Stimulated activated naive CD8-positive, alpha-beta T cell treated with anti-CD3 and anti-CD28 coated beads, Interleukin-15, amount 100 ng/mL, for 72 hours (primary cell): ENCODE measurements at regions not wholly inside any gene's neighbourhood (a gene's known extent, or its start where the extent isn't known, plus 50 kb on each side); places are given as distances from the start of the nearest gene placed in this dataset.
"Not testable (repeated sequence)": the region's sequence is repeated elsewhere in the genome, so short reads cannot be mapped to it uniquely, and the experiment has no call there.

Experiments used
- ATAC-seq: fragments of 150-1000 bp; cut with Tn5 transposase; 2 replicates; pipeline ENCODE4 v1.10.0; 2021; ENCODE audit warnings: mild to moderate bottlenecking, moderate library complexity
- DNase-seq, 2 donors: peaks; one replicate each; pipeline ENCODE4 v3.0.0; 2021 to 2022
- H3K27ac Mint-ChIP-seq, 2 donors: one replicate each; pipeline ENCODE4 v1.8.0; 2022; ENCODE audit warnings: mild to moderate bottlenecking in 2 of 2, mixed read lengths in 2 of 2, moderate library complexity in 2 of 2
- H3K27me3 Mint-ChIP-seq: one replicate; pipeline ENCODE4 v1.8.0; 2022; ENCODE audit warnings: mixed read lengths
- H3K4me1 Mint-ChIP-seq: one replicate; pipeline ENCODE4 v1.8.0; 2022; ENCODE audit warnings: mild to moderate bottlenecking, mixed read lengths
- H3K4me3 Mint-ChIP-seq, 2 donors: one replicate each; pipeline ENCODE4 v1.8.0; 2022; ENCODE audit warnings: mild to moderate bottlenecking in 2 of 2, mixed read lengths in 2 of 2, moderate library complexity in 1 of 2
- H3K9me3 Mint-ChIP-seq, 2 donors: one replicate each; pipeline ENCODE4 v1.8.0; 2022; ENCODE audit warnings: mixed read lengths in 2 of 2

GRCh38 chr2:192500550-192501200 is 305.9 kb upstream of the TMEFF2 start:
- Mint-ChIP-seq H3K27me3 (no peaks in the 10 kb centered on the region), H3K27ac (no peak overlapping the region), H3K9me3 (peaks cover 0 to 2% of the 10 kb centered on the region in 2 donors), H3K4me1 (peaks cover 5% of the 10 kb centered on the region), H3K4me3 (no peak overlapping the region)
- DNase-seq (peak; percentile 18 to 24), ATAC-seq (peak; percentile 92)

- Mint-ChIP-seq H3K4me3 (no peak overlapping the region), H3K27ac (no peak overlapping the region), H3K27me3 (no peaks in the 10 kb centered on the region), H3K4me1 (peaks cover 5% of the 10 kb centered on the region), H3K9me3 (peaks cover 0 to 4% of the 10 kb centered on the region in 2 donors)
- no peak for DNase-seq
- no peak for ATAC-seq
These were observed 304.7 kb upstream of the TMEFF2 start for GRCh38 chr2:192499476-192499875.

GRCh38 chr2:192498747-192499146 is 304.0 kb upstream of the TMEFF2 start:
- H3K4me3 Mint-ChIP-seq = no peak overlapping the region

GRCh38 chr2:192488158-192488557 is 293.4 kb upstream of the TMEFF2 start:
- not testable (repeated sequence) for H3K9me3 Mint-ChIP-seq, DNase-seq, H3K4me3 Mint-ChIP-seq, ATAC-seq, H3K27ac Mint-ChIP-seq, H3K4me1 Mint-ChIP-seq, H3K27me3 Mint-ChIP-seq

More at GRCh38 chr2:192498747-192499146, 304.0 kb upstream of the TMEFF2 start:
- DNase-seq (no peak), ATAC-seq (no peak)
- H3K9me3 Mint-ChIP-seq = peaks cover 0 to 4% of the 10 kb centered on the region in 2 donors
- no peaks in the 10 kb centered on the region for H3K27me3 Mint-ChIP-seq
- H3K27ac Mint-ChIP-seq = no peak overlapping the region
- H3K4me1 Mint-ChIP-seq = peaks cover 5% of the 10 kb centered on the region

- H3K27ac Mint-ChIP-seq = no peak overlapping the region
- H3K27me3 Mint-ChIP-seq = no peaks in the 10 kb centered on the region
- H3K4me1 Mint-ChIP-seq = no peaks in the 10 kb centered on the region
These were observed 292.9 kb upstream of the TMEFF2 start for GRCh38 chr2:192487636-192488035.

GRCh38 chr2:192484903-192485302 is 290.2 kb upstream of the TMEFF2 start:
- Mint-ChIP-seq H3K27ac (no peak overlapping the region), H3K4me1 (no peaks in the 10 kb centered on the region), H3K27me3 (no peaks in the 10 kb centered on the region), H3K4me3 (no peak overlapping the region), H3K9me3 (no peaks in the 10 kb centered on the region)
- ATAC-seq (no peak), DNase-seq (no peak)

More at GRCh38 chr2:192487636-192488035, 292.9 kb upstream of the TMEFF2 start:
- DNase-seq = no peak
- Mint-ChIP-seq H3K4me3 (no peak overlapping the region), H3K9me3 (no peaks in the 10 kb centered on the region)
- ATAC-seq = no peak

- Mint-ChIP-seq H3K9me3 (peaks cover 0 to 7% of the 10 kb centered on the region in 2 donors), H3K4me3 (no peak overlapping the region), H3K27me3 (no peaks in the 10 kb centered on the region), H3K4me1 (no peaks in the 10 kb centered on the region), H3K27ac (no peak overlapping the region)
- DNase-seq = no peak
- ATAC-seq = no peak
These were observed 286.3 kb upstream of the TMEFF2 start for GRCh38 chr2:192480984-192481383.

GRCh38 chr2:192473331-192473730 is 278.6 kb upstream of the TMEFF2 start:
- H3K27ac Mint-ChIP-seq = no peak overlapping the region
- H3K4me3 Mint-ChIP-seq = no peak overlapping the region
- ATAC-seq (no peak), DNase-seq (no peak)
- H3K9me3 Mint-ChIP-seq = peaks cover 6 to 15% of the 10 kb centered on the region in 2 donors
- H3K4me1 Mint-ChIP-seq = no peaks in the 10 kb centered on the region
- H3K27me3 Mint-ChIP-seq = no peaks in the 10 kb centered on the region

- H3K4me3 Mint-ChIP-seq = no peak overlapping the region
- H3K27ac Mint-ChIP-seq = no peak overlapping the region
- ATAC-seq (no peak), DNase-seq (no peak)
- no peaks in the 10 kb centered on the region for H3K27me3 Mint-ChIP-seq
- H3K9me3 Mint-ChIP-seq = peaks cover 6 to 19% of the 10 kb centered on the region in 2 donors
- no peaks in the 10 kb centered on the region for H3K4me1 Mint-ChIP-seq
These were observed 277.2 kb upstream of the TMEFF2 start for GRCh38 chr2:192471982-192472381.

- peaks cover 6 to 7% of the 10 kb centered on the region in 2 donors for H3K9me3 Mint-ChIP-seq
- H3K4me3 Mint-ChIP-seq = no peak overlapping the region
- no peak overlapping the region for H3K27ac Mint-ChIP-seq
- DNase-seq (no peak), ATAC-seq (no peak)
- H3K4me1 Mint-ChIP-seq = no peaks in the 10 kb centered on the region
- H3K27me3 Mint-ChIP-seq = no peaks in the 10 kb centered on the region
These were observed 274.9 kb upstream of the TMEFF2 start for GRCh38 chr2:192469612-192470011.

GRCh38 chr2:192467953-192468660 is 273.4 kb upstream of the TMEFF2 start:
- no peaks in the 10 kb centered on the region for H3K27me3 Mint-ChIP-seq
- H3K27ac Mint-ChIP-seq = no peak overlapping the region
- no peak overlapping the region for H3K4me3 Mint-ChIP-seq
- no peaks in the 10 kb centered on the region for H3K4me1 Mint-ChIP-seq
- ATAC-seq (no peak), DNase-seq (no peak)
- peaks cover 0 to 7% of the 10 kb centered on the region in 2 donors for H3K9me3 Mint-ChIP-seq

GRCh38 chr2:192465141-192465540 is 270.4 kb upstream of the TMEFF2 start:
- Mint-ChIP-seq H3K27ac (no peak overlapping the region), H3K9me3 (peaks cover 0 to 7% of the 10 kb centered on the region in 2 donors), H3K4me1 (no peaks in the 10 kb centered on the region), H3K4me3 (no peak overlapping the region), H3K27me3 (no peaks in the 10 kb centered on the region)
- no peak for ATAC-seq
- no peak for DNase-seq

- H3K27me3 Mint-ChIP-seq = no peaks in the 10 kb centered on the region
- no peak overlapping the region for H3K4me3 Mint-ChIP-seq
- H3K4me1 Mint-ChIP-seq = no peaks in the 10 kb centered on the region
- no peak for DNase-seq
- no peak overlapping the region for H3K27ac Mint-ChIP-seq
- ATAC-seq = no peak
- H3K9me3 Mint-ChIP-seq = no peaks in the 10 kb centered on the region
These were observed 264.7 kb upstream of the TMEFF2 start for GRCh38 chr2:192459422-192459821.

GRCh38 chr2:192448881-192449280 is 254.1 kb upstream of the TMEFF2 start:
- Mint-ChIP-seq H3K4me1 (no peaks in the 10 kb centered on the region), H3K27ac (no peak overlapping the region), H3K4me3 (no peak overlapping the region), H3K27me3 (no peaks in the 10 kb centered on the region), H3K9me3 (peaks cover 0 to 6% of the 10 kb centered on the region in 2 donors)
- no peak for DNase-seq
- no peak for ATAC-seq

GRCh38 chr2:192444286-192444838 is 249.6 kb upstream of the TMEFF2 start:
- Mint-ChIP-seq H3K4me3 (no peak overlapping the region), H3K27ac (no peak overlapping the region), H3K4me1 (no peaks in the 10 kb centered on the region), H3K27me3 (no peaks in the 10 kb centered on the region), H3K9me3 (no peaks in the 10 kb centered on the region)
- DNase-seq (no peak), ATAC-seq (no peak)

- Mint-ChIP-seq H3K9me3 (no peaks in the 10 kb centered on the region), H3K27ac (no peak overlapping the region), H3K27me3 (no peaks in the 10 kb centered on the region), H3K4me3 (no peak overlapping the region), H3K4me1 (no peaks in the 10 kb centered on the region)
- DNase-seq (no peak), ATAC-seq (no peak)
These were observed 249.1 kb upstream of the TMEFF2 start for GRCh38 chr2:192443831-192444230.
